ENCODE measurements at regions not wholly inside any gene's neighbourhood (a gene's known extent, or its start where the extent isn't known, plus 50 kb on each side); places are given as distances from the start of the nearest gene placed in this dataset.

DNA sequence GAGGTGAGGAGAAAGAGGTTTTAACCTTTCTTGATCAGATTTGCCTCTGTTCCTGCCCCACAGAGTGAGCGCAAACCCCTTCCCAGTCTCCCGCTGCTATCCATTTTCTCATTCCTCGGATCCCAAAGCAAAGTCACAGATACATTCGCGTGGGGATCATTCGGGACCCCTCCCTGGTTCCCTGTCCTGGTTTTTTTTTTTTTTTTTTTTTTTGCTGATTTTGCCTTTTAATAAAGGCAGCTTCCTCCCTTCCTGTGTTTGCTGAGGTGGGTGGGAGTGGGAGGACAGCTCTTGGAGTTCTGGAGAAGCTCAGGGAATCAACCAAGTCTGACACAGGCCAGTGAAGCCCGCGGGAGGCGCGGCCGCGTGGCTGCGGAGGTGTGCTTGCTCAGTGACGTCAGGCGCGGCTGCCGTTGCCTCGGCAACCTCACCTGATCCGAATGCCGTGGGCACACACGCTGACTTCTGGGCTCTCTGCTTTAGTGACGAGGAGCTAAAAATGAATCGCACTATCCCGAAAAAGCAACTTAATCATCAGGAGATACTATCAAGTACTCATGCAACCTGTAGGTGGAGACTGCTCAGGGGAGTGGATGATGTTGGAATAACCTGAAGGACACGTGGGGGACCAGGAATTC is 106.4 kb downstream of the TBX19 start:
- TF ChIP-seq POLR2AphosphoS5 (IDR thresholded peaks at IDR 0.05; ENCODE audit: low read depth, low read length) (no peak), TAF1 (IDR thresholded peaks at IDR 0.05; ENCODE audit: borderline replicate concordance, insufficient read depth, low read length) (no peak), SIN3A (IDR thresholded peaks at IDR 0.05; ENCODE audit: borderline replicate concordance, insufficient read depth, low read length) (no peak), FOXP2 (optimal IDR thresholded peaks at IDR 0.05; ENCODE audit: borderline replicate concordance, extremely low read depth, extremely low read length, insufficient read depth) (no peak)
- TF ChIP-seq, protein P1, sequence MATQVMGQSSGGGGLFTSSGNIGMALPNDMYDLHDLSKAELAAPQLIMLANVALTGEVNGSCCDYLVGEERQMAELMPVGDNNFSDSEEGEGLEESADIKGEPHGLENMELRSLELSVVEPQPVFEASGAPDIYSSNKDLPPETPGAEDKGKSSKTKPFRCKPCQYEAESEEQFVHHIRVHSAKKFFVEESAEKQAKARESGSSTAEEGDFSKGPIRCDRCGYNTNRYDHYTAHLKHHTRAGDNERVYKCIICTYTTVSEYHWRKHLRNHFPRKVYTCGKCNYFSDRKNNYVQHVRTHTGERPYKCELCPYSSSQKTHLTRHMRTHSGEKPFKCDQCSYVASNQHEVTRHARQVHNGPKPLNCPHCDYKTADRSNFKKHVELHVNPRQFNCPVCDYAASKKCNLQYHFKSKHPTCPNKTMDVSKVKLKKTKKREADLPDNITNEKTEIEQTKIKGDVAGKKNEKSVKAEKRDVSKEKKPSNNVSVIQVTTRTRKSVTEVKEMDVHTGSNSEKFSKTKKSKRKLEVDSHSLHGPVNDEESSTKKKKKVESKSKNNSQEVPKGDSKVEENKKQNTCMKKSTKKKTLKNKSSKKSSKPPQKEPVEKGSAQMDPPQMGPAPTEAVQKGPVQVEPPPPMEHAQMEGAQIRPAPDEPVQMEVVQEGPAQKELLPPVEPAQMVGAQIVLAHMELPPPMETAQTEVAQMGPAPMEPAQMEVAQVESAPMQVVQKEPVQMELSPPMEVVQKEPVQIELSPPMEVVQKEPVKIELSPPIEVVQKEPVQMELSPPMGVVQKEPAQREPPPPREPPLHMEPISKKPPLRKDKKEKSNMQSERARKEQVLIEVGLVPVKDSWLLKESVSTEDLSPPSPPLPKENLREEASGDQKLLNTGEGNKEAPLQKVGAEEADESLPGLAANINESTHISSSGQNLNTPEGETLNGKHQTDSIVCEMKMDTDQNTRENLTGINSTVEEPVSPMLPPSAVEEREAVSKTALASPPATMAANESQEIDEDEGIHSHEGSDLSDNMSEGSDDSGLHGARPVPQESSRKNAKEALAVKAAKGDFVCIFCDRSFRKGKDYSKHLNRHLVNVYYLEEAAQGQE (IDR thresholded peaks at IDR 0.05; ENCODE audit: insufficient read depth in 1 of 2, low read depth in 2 of 2, low read length in 2 of 2), result no peak

DNA sequence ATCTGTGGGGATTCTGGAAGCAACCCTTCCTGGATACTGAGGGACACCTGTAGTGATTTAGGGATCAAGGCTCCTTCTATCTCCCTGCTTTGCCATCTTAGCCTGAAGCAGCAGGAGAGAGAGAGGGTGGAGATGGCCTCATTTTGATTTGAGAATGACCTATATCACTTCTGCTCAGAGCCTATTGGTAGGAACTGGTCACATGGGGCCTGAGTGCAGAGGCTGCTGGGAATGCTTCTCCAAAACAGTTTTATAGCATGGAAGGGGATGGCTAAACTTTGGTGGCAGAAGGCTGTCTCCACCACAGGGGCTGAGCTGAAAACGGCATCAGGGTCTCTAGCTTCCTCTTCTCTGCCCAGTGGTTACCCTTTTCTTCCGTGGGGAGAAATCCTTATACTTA is 105.8 kb downstream of the TBX19 start:
- TF ChIP-seq POLR2AphosphoS5 (IDR thresholded peaks at IDR 0.05; ENCODE audit: low read depth, low read length), result no peak
- no peak for TF ChIP-seq SIN3A (IDR thresholded peaks at IDR 0.05; ENCODE audit: borderline replicate concordance, insufficient read depth, low read length)
- TF ChIP-seq, protein P1 (IDR thresholded peaks at IDR 0.05; ENCODE audit: insufficient read depth in 1 of 2, low read depth in 2 of 2, low read length in 2 of 2), result no peak

DNA sequence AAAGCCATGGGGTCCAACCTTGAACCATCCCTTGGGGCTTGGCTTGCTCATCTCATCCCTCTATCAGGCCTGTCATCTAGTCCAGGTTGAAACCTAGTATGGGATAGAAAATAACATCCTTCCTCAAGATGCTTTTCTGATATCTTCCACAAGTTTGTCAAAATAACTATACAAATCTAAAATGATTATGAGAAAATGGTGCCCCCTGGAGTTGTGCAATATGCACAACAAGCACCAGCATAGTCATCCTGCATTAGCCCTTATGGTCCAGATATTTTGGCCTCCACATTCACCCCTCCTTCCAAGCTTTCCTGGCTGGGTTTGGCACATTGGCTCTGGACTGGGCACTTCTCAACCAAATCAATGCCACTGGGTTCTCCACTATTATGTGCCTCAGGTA is 101.2 kb downstream of the TBX19 start:
- TF ChIP-seq POLR2AphosphoS5 (IDR thresholded peaks at IDR 0.05; ENCODE audit: low read depth, low read length), result no peak
- TF ChIP-seq TAF1 (IDR thresholded peaks at IDR 0.05; ENCODE audit: borderline replicate concordance, insufficient read depth, low read length), result no peak
- TF ChIP-seq FOXP2 (optimal IDR thresholded peaks at IDR 0.05; ENCODE audit: borderline replicate concordance, extremely low read depth, extremely low read length, insufficient read depth), result no peak
- TF ChIP-seq SIN3A (IDR thresholded peaks at IDR 0.05; ENCODE audit: borderline replicate concordance, insufficient read depth, low read length), result no peak
- TF ChIP-seq, protein P1 (IDR thresholded peaks at IDR 0.05; ENCODE audit: insufficient read depth in 1 of 2, low read depth in 2 of 2, low read length in 2 of 2), result no peak

DNA sequence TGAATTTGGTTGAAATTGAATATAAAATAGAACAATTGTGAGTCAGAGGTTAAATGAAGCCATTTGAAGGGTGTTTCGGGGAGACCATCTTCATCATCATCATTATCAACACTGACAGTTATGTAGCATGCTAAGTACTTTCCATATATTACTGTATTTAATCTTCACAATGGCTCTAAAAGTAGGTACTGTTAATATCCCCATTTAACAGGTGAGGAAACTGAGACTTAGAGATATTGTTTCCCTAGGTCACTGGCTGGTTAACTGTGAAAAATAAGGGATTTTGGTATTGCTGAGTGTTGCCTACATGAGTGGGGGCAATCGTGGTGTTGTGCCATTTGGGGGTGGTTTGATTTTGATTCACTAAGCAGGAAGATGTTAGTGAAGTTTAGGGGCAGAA is 100.3 kb downstream of the TBX19 start:
- TF ChIP-seq, protein P1 (IDR thresholded peaks at IDR 0.05; ENCODE audit: insufficient read depth in 1 of 2, low read depth in 2 of 2, low read length in 2 of 2), result no peak
- no peak for TF ChIP-seq TAF1 (IDR thresholded peaks at IDR 0.05; ENCODE audit: borderline replicate concordance, insufficient read depth, low read length)
- TF ChIP-seq POLR2AphosphoS5 (IDR thresholded peaks at IDR 0.05; ENCODE audit: low read depth, low read length), result no peak
